GM12875 (cell line): ENCODE measurements at regions not wholly inside any gene's neighbourhood (a gene's known extent, or its start where the extent isn't known, plus 50 kb on each side); places are given as distances from the start of the nearest gene placed in this dataset.
"Not testable (repeated sequence)": the region's sequence is repeated elsewhere in the genome, so short reads cannot be mapped to it uniquely, and the experiment has no call there.

Experiments used
- H3K4me3 ChIP-seq: one replicate; pipeline ENCODE4 v1.5.1; 2011; ENCODE audit warnings: low read depth, low read length, control low read depth
- TF ChIP-seq, protein P1 (sequence below): IDR thresholded peaks from 2 replicates; pipeline ENCODE4 v1.5.1; 2011; ENCODE audit warnings: low read depth, mild to moderate bottlenecking, control low read depth, inconsistent platforms, low read length, moderate library complexity, borderline replicate concordance; ENCODE audit not compliant: insufficient read depth

DNA sequence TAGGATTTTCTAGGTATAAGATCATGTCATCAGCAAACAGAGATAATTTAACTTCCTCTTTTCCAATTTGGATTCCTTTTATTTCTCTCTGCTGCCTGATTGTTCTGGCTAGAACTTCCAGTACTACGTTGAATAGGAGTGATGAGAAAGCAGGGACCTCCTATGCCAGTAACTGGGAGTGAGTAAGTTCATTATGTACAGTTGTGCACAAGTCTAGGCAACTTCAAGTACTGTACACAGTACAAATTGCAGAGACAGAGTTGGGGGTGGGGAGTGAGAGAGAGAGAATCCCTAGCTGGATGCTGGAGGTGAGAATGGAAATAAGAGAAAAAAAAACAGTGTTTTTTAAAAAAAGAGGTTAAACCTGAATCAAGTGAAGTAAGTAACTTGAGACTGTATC lies 210.2 kb downstream of the MMUT start:
- TF ChIP-seq, protein P1, sequence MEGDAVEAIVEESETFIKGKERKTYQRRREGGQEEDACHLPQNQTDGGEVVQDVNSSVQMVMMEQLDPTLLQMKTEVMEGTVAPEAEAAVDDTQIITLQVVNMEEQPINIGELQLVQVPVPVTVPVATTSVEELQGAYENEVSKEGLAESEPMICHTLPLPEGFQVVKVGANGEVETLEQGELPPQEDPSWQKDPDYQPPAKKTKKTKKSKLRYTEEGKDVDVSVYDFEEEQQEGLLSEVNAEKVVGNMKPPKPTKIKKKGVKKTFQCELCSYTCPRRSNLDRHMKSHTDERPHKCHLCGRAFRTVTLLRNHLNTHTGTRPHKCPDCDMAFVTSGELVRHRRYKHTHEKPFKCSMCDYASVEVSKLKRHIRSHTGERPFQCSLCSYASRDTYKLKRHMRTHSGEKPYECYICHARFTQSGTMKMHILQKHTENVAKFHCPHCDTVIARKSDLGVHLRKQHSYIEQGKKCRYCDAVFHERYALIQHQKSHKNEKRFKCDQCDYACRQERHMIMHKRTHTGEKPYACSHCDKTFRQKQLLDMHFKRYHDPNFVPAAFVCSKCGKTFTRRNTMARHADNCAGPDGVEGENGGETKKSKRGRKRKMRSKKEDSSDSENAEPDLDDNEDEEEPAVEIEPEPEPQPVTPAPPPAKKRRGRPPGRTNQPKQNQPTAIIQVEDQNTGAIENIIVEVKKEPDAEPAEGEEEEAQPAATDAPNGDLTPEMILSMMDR = no peak
- no peak overlapping the region for H3K4me3 ChIP-seq

GRCh38 chr6:49233483-49233882 lies 229.6 kb downstream of the MMUT start:
- no peak overlapping the region for H3K4me3 ChIP-seq
- TF ChIP-seq, protein P1 = no peak

DNA sequence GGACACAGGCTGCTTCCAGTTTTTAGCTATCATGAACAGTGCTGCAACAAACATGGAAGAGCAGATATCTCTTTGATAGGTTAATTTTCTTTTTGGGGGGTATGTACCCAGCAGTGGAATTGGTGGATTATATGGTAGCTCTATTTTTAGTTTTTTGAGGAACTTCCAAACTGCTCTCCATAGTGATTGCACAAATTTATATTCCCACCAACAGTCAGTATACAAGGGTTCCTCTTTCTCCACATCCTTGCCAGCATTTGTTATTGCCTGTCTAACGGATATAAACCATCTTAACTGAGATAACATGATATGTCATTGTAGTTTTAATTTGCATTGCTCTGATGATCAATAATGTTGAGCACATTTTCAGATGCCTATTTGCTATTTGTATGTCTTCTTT lies 237.6 kb downstream of the MMUT start:
- TF ChIP-seq, protein P1 = no peak
- no peak overlapping the region for H3K4me3 ChIP-seq

DNA sequence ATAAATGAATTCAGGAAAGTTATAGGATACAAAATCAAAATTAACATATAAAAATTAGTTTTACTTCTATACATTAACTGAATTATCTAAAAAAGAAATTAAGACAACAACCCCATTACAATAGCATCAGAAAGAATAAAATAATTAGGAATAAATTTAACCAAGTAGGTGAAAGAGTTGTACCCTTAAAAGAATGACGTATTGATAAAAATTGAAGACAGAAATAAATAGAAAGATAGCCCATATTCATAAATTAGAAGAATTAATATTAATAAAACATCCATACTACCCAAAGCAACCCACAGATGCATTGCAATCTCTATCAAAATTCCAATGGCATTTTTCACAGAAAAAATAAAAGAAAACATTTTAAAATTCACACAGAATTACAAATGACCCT lies 242.8 kb downstream of the MMUT start:
- TF ChIP-seq, protein P1 = no peak
- H3K4me3 ChIP-seq = no peak overlapping the region

GRCh38 chr6:49205526-49205925 lies 257.5 kb downstream of the MMUT start:
- TF ChIP-seq, protein P1 = no peak
- no peak overlapping the region for H3K4me3 ChIP-seq

DNA sequence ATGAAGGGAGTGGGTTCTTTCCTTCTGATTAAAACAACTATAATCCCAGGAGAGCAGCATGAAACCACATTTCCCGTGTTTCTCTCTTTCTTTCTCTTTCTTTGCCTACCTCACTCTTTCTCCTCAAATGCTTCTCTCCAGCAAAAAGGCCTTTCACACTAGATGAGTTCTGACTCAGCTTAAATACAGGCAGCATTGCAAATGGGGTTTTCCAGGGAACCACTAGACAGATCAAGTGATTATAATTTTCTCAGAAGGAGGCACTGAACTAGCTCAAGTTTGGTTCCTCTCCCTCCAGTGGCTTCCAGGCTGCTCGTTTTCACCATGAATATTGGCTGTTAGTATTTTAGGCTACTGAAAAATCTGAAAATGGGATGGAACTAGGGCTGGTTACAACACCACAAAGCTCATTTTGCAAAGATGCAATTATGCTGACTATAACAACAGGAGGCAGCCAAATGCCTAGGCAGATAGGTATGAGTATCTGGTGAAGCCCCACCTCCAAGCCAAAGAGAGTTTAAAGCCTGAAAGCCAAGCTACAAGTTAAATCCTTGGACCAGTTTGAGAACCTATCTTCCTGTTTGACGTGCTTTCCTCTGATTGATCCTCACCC lies 260.0 kb downstream of the MMUT start:
- no peak overlapping the region for H3K4me3 ChIP-seq
- TF ChIP-seq, protein P1 = no peak

DNA sequence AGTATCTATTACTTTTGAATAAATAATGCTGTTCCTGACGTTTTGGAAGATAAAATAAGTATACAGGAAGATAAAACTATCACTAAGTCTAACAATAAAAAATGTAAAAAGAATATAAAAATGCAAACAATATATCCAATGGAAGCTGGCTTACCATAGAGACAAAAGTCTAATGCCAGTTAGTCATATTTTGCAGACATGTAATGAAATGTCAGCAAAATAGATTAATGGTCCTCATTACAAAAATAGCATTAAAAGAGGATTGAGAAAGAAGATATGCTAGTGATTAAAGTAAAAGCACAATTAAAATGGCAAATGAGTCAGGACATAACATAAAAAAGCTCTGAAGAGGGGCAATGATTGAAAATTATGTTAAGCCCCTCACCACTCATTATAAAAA lies 265.0 kb downstream of the MMUT start:
- TF ChIP-seq, protein P1 = no peak
- H3K4me3 ChIP-seq = no peak overlapping the region

- H3K4me3 ChIP-seq = not testable (repeated sequence)
Observed at GRCh38 chr6:49162379-49162778, 300.7 kb downstream of the MMUT start.
